ENCODE measurements at regions not wholly inside any gene's neighbourhood (a gene's known extent, or its start where the extent isn't known, plus 50 kb on each side); places are given as distances from the start of the nearest gene placed in this dataset.

GRCh38 chr5:14988223-14988622, 116.6 kb upstream of the ANKH start:
- Histone ChIP-seq H3K9me3 (ENCODE audit: control insufficient read depth, insufficient read depth, low read length) (no peaks in the 10 kb centered on the region), H3K4me1 (ENCODE audit: control insufficient read depth, insufficient read depth, low read length) (no peaks in the 10 kb centered on the region), H3K36me3 (ENCODE audit: control insufficient read depth, insufficient read depth, low read length) (no peaks in the 10 kb centered on the region), H3K9ac (ENCODE audit: low read depth, low read length) (no peak overlapping the region), H3K27me3 (ENCODE audit: control insufficient read depth, insufficient read depth, low read length) (no peaks in the 10 kb centered on the region), H3K4me3 (ENCODE audit: low read depth, low read length) (no peak overlapping the region)

GRCh38 chr5:14986413-14986812, 114.8 kb upstream of the ANKH start:
- Histone ChIP-seq H3K4me1 (ENCODE audit: control insufficient read depth, insufficient read depth, low read length) (no peaks in the 10 kb centered on the region), H3K9ac (ENCODE audit: low read depth, low read length) (no peak overlapping the region), H3K36me3 (ENCODE audit: control insufficient read depth, insufficient read depth, low read length) (no peaks in the 10 kb centered on the region), H3K9me3 (ENCODE audit: control insufficient read depth, insufficient read depth, low read length) (no peaks in the 10 kb centered on the region), H3K4me3 (ENCODE audit: low read depth, low read length) (no peak overlapping the region), H3K27me3 (ENCODE audit: control insufficient read depth, insufficient read depth, low read length) (no peaks in the 10 kb centered on the region)

- Histone ChIP-seq H3K9ac (ENCODE audit: low read depth, low read length) (no peak overlapping the region), H3K4me3 (ENCODE audit: low read depth, low read length) (no peak overlapping the region), H3K9me3 (ENCODE audit: control insufficient read depth, insufficient read depth, low read length) (no peaks in the 10 kb centered on the region), H3K36me3 (ENCODE audit: control insufficient read depth, insufficient read depth, low read length) (no peaks in the 10 kb centered on the region), H3K27me3 (ENCODE audit: control insufficient read depth, insufficient read depth, low read length) (no peaks in the 10 kb centered on the region), H3K4me1 (ENCODE audit: control insufficient read depth, insufficient read depth, low read length) (no peaks in the 10 kb centered on the region)
Observed at GRCh38 chr5:14983666-14984441, 112.3 kb upstream of the ANKH start.

GRCh38 chr5:14980698-14981097, 109.1 kb upstream of the ANKH start:
- no peaks in the 10 kb centered on the region for H3K9me3 ChIP-seq (ENCODE audit: control insufficient read depth, insufficient read depth, low read length)
- H3K36me3 ChIP-seq (ENCODE audit: control insufficient read depth, insufficient read depth, low read length), result no peaks in the 10 kb centered on the region
- H3K27me3 ChIP-seq (ENCODE audit: control insufficient read depth, insufficient read depth, low read length), result no peaks in the 10 kb centered on the region
- no peaks in the 10 kb centered on the region for H3K4me1 ChIP-seq (ENCODE audit: control insufficient read depth, insufficient read depth, low read length)
- H3K4me3 ChIP-seq (ENCODE audit: low read depth, low read length), result no peak overlapping the region
- no peak overlapping the region for H3K9ac ChIP-seq (ENCODE audit: low read depth, low read length)

GRCh38 chr5:14977058-14977685, 105.6 kb upstream of the ANKH start:
- Histone ChIP-seq H3K9me3 (ENCODE audit: control insufficient read depth, insufficient read depth, low read length) (no peaks in the 10 kb centered on the region), H3K4me1 (ENCODE audit: control insufficient read depth, insufficient read depth, low read length) (no peaks in the 10 kb centered on the region), H3K4me3 (ENCODE audit: low read depth, low read length) (no peak overlapping the region), H3K27me3 (ENCODE audit: control insufficient read depth, insufficient read depth, low read length) (no peaks in the 10 kb centered on the region), H3K9ac (ENCODE audit: low read depth, low read length) (no peak overlapping the region), H3K36me3 (ENCODE audit: control insufficient read depth, insufficient read depth, low read length) (no peaks in the 10 kb centered on the region)

- Histone ChIP-seq H3K36me3 (ENCODE audit: control insufficient read depth, insufficient read depth, low read length) (no peaks in the 10 kb centered on the region), H3K9ac (ENCODE audit: low read depth, low read length) (no peak overlapping the region), H3K4me3 (ENCODE audit: low read depth, low read length) (no peak overlapping the region), H3K27me3 (ENCODE audit: control insufficient read depth, insufficient read depth, low read length) (no peaks in the 10 kb centered on the region), H3K4me1 (ENCODE audit: control insufficient read depth, insufficient read depth, low read length) (no peaks in the 10 kb centered on the region), H3K9me3 (ENCODE audit: control insufficient read depth, insufficient read depth, low read length) (no peaks in the 10 kb centered on the region)
Observed at GRCh38 chr5:14976486-14976885, 104.9 kb upstream of the ANKH start.

GRCh38 chr5:14971873-14972272, 100.3 kb upstream of the ANKH start:
- H3K36me3 ChIP-seq (ENCODE audit: control insufficient read depth, insufficient read depth, low read length), result no peaks in the 10 kb centered on the region
- no peaks in the 10 kb centered on the region for H3K9me3 ChIP-seq (ENCODE audit: control insufficient read depth, insufficient read depth, low read length)
- H3K4me1 ChIP-seq (ENCODE audit: control insufficient read depth, insufficient read depth, low read length), result no peaks in the 10 kb centered on the region
- H3K4me3 ChIP-seq (ENCODE audit: low read depth, low read length), result no peak overlapping the region
- H3K27me3 ChIP-seq (ENCODE audit: control insufficient read depth, insufficient read depth, low read length), result no peaks in the 10 kb centered on the region
- no peak overlapping the region for H3K9ac ChIP-seq (ENCODE audit: low read depth, low read length)

GRCh38 chr5:14968796-14969195, 97.2 kb upstream of the ANKH start:
- Histone ChIP-seq H3K4me3 (ENCODE audit: low read depth, low read length) (no peak overlapping the region), H3K9me3 (ENCODE audit: control insufficient read depth, insufficient read depth, low read length) (no peaks in the 10 kb centered on the region), H3K36me3 (ENCODE audit: control insufficient read depth, insufficient read depth, low read length) (no peaks in the 10 kb centered on the region), H3K9ac (ENCODE audit: low read depth, low read length) (no peak overlapping the region), H3K4me1 (ENCODE audit: control insufficient read depth, insufficient read depth, low read length) (no peaks in the 10 kb centered on the region), H3K27me3 (ENCODE audit: control insufficient read depth, insufficient read depth, low read length) (no peaks in the 10 kb centered on the region)

- Histone ChIP-seq H3K4me3 (ENCODE audit: low read depth, low read length) (no peak overlapping the region), H3K4me1 (ENCODE audit: control insufficient read depth, insufficient read depth, low read length) (no peaks in the 10 kb centered on the region), H3K9me3 (ENCODE audit: control insufficient read depth, insufficient read depth, low read length) (no peaks in the 10 kb centered on the region), H3K9ac (ENCODE audit: low read depth, low read length) (no peak overlapping the region), H3K27me3 (ENCODE audit: control insufficient read depth, insufficient read depth, low read length) (no peaks in the 10 kb centered on the region), H3K36me3 (ENCODE audit: control insufficient read depth, insufficient read depth, low read length) (no peaks in the 10 kb centered on the region)
Observed at GRCh38 chr5:14967166-14967565, 95.6 kb upstream of the ANKH start.

GRCh38 chr5:14965815-14966214, 94.2 kb upstream of the ANKH start:
- no peak overlapping the region for H3K9ac ChIP-seq (ENCODE audit: low read depth, low read length)
- H3K9me3 ChIP-seq (ENCODE audit: control insufficient read depth, insufficient read depth, low read length), result no peaks in the 10 kb centered on the region
- no peaks in the 10 kb centered on the region for H3K4me1 ChIP-seq (ENCODE audit: control insufficient read depth, insufficient read depth, low read length)
- H3K4me3 ChIP-seq (ENCODE audit: low read depth, low read length), result no peak overlapping the region
- no peaks in the 10 kb centered on the region for H3K36me3 ChIP-seq (ENCODE audit: control insufficient read depth, insufficient read depth, low read length)
- no peaks in the 10 kb centered on the region for H3K27me3 ChIP-seq (ENCODE audit: control insufficient read depth, insufficient read depth, low read length)

GRCh38 chr5:14962604-14963003, 91.0 kb upstream of the ANKH start:
- Histone ChIP-seq H3K4me1 (ENCODE audit: control insufficient read depth, insufficient read depth, low read length) (no peaks in the 10 kb centered on the region), H3K36me3 (ENCODE audit: control insufficient read depth, insufficient read depth, low read length) (no peaks in the 10 kb centered on the region), H3K4me3 (ENCODE audit: low read depth, low read length) (no peak overlapping the region), H3K27me3 (ENCODE audit: control insufficient read depth, insufficient read depth, low read length) (no peaks in the 10 kb centered on the region), H3K9me3 (ENCODE audit: control insufficient read depth, insufficient read depth, low read length) (no peaks in the 10 kb centered on the region), H3K9ac (ENCODE audit: low read depth, low read length) (no peak overlapping the region)

GRCh38 chr5:14960120-14960462, 88.5 kb upstream of the ANKH start:
- H3K4me1 ChIP-seq (ENCODE audit: control insufficient read depth, insufficient read depth, low read length), result peaks cover 7% of the 10 kb centered on the region
- H3K27me3 ChIP-seq (ENCODE audit: control insufficient read depth, insufficient read depth, low read length), result no peaks in the 10 kb centered on the region
- no peaks in the 10 kb centered on the region for H3K9me3 ChIP-seq (ENCODE audit: control insufficient read depth, insufficient read depth, low read length)
- H3K4me3 ChIP-seq (ENCODE audit: low read depth, low read length), result no peak overlapping the region
- no peak overlapping the region for H3K9ac ChIP-seq (ENCODE audit: low read depth, low read length)
- no peaks in the 10 kb centered on the region for H3K36me3 ChIP-seq (ENCODE audit: control insufficient read depth, insufficient read depth, low read length)

Measured in iPS-15b (cell line).